HL-60 (cell line): ENCODE measurements at regions not wholly inside any gene's neighbourhood (a gene's known extent, or its start where the extent isn't known, plus 50 kb on each side); places are given as distances from the start of the nearest gene placed in this dataset.

Experiments used
- CTCF ChIP-seq: IDR thresholded peaks from one replicate; pipeline ENCODE4 v1.5.1; 2011; ENCODE audit warnings: low read length, control low read depth, inconsistent platforms; ENCODE audit not compliant: insufficient read depth
- GABPA ChIP-seq: IDR thresholded peaks from 2 replicates; pipeline ENCODE4 v1.6.1; 2012; ENCODE audit warnings: low read depth
- POLR2AphosphoS5 ChIP-seq: IDR thresholded peaks from 2 replicates; pipeline ENCODE4 v1.6.1; 2012; ENCODE audit warnings: low read depth
- REST ChIP-seq: IDR thresholded peaks from 2 replicates; pipeline ENCODE4 v1.6.1; 2012; ENCODE audit warnings: low read depth; ENCODE audit not compliant: insufficient replicate concordance
- SPI1 ChIP-seq: IDR thresholded peaks from 2 replicates; pipeline ENCODE4 v1.6.1; 2012; ENCODE audit warnings: low read depth, mild to moderate bottlenecking, borderline replicate concordance

GRCh38 chr10:78349911-78350663 is 316.4 kb downstream of the RPS24 start:
- TF ChIP-seq CTCF, result no peak
- no peak for TF ChIP-seq POLR2AphosphoS5
- no peak for TF ChIP-seq REST
- no peak for TF ChIP-seq SPI1
- TF ChIP-seq GABPA, result no peak
